ENCODE measurements at regions not wholly inside any gene's neighbourhood (a gene's known extent, or its start where the extent isn't known, plus 50 kb on each side); places are given as distances from the start of the nearest gene placed in this dataset.
"Not testable (repeated sequence)": the region's sequence is repeated elsewhere in the genome, so short reads cannot be mapped to it uniquely, and the experiment has no call there.

GRCh38 chr9:3773362-3774060 lies 247.7 kb upstream of the RFX3 start:
- no peak for DNase-seq (ENCODE audit: low spot score)

GRCh38 chr9:3769646-3770045 lies 243.8 kb upstream of the RFX3 start:
- no peak for DNase-seq (ENCODE audit: low spot score)

- no peak for DNase-seq (ENCODE audit: low spot score)
These were observed 243.1 kb upstream of the RFX3 start for GRCh38 chr9:3768712-3769457.

GRCh38 chr9:3768286-3768685 lies 242.5 kb upstream of the RFX3 start:
- no peak for DNase-seq (ENCODE audit: low spot score)

GRCh38 chr9:3762076-3762475 lies 236.3 kb upstream of the RFX3 start:
- DNase-seq (ENCODE audit: low spot score) = no peak

- DNase-seq (ENCODE audit: low spot score) = no peak
These were observed 234.2 kb upstream of the RFX3 start for GRCh38 chr9:3760031-3760430.

- DNase-seq (ENCODE audit: low spot score) = no peak
These were observed 233.2 kb upstream of the RFX3 start for GRCh38 chr9:3758816-3759576.

- no peak for DNase-seq (ENCODE audit: low spot score)
These were observed 230.3 kb upstream of the RFX3 start for GRCh38 chr9:3756071-3756470.

- no peak for DNase-seq (ENCODE audit: low spot score)
These were observed 225.4 kb upstream of the RFX3 start for GRCh38 chr9:3751125-3751758.

GRCh38 chr9:3750321-3750720 lies 224.5 kb upstream of the RFX3 start:
- no peak for DNase-seq (ENCODE audit: low spot score)

- peak; percentile 31 for DNase-seq (ENCODE audit: low spot score)
These were observed 220.8 kb upstream of the RFX3 start for GRCh38 chr9:3746296-3747275.

- no peak for DNase-seq (ENCODE audit: low spot score)
These were observed 218.2 kb upstream of the RFX3 start for GRCh38 chr9:3743901-3744413.

GRCh38 chr9:3742586-3742985 lies 216.8 kb upstream of the RFX3 start:
- no peak for DNase-seq (ENCODE audit: low spot score)

GRCh38 chr9:3741729-3742128 lies 215.9 kb upstream of the RFX3 start:
- DNase-seq (ENCODE audit: low spot score) = no peak

GRCh38 chr9:3740690-3741419 lies 215.1 kb upstream of the RFX3 start:
- no peak for DNase-seq (ENCODE audit: low spot score)

GRCh38 chr9:3736161-3736560 lies 210.4 kb upstream of the RFX3 start:
- no peak for DNase-seq (ENCODE audit: low spot score)

GRCh38 chr9:3735251-3735650 lies 209.4 kb upstream of the RFX3 start:
- no peak for DNase-seq (ENCODE audit: low spot score)

GRCh38 chr9:3733527-3734262 lies 207.9 kb upstream of the RFX3 start:
- not testable (repeated sequence) for DNase-seq (ENCODE audit: low spot score)

GRCh38 chr9:3733039-3733408 lies 207.2 kb upstream of the RFX3 start:
- DNase-seq (ENCODE audit: low spot score) = no peak

All from putamen (tissue), 1 donor.